Esophagus squamous epithelium (tissue), 5 donors: ENCODE measurements at regions not wholly inside any gene's neighbourhood (a gene's known extent, or its start where the extent isn't known, plus 50 kb on each side); places are given as distances from the start of the nearest gene placed in this dataset.

Experiments
- DNase-seq: peaks from one replicate; lab custom pipeline; 2025; lab: John Stamatoyannopoulos, UW
- H3K27ac ChIP-seq, 4 donors: fragments of 200-600 bp; sonication (generic); one replicate each; pipeline ENCODE4 v1.5.1; 2016 to 2019; ENCODE audit warnings: mild to moderate bottlenecking in 1 of 4
- H3K27me3 ChIP-seq, 4 donors: fragments of 200-600 bp; sonication (generic); 1 replicate in 3 of 4; 2 replicates in 1 of 4; pipeline versions ENCODE4 v1.5.1 to v1.6.0; 2017 to 2021; ENCODE audit warnings: antibody characterized with exemption in 1 of 4
- H3K36me3 ChIP-seq, 3 donors: fragments of 200-600 bp; sonication (generic); one replicate each; pipeline ENCODE4 v1.5.1; 2016 to 2019
- H3K4me1 ChIP-seq, 3 donors: fragments of 200-600 bp; sonication (generic); one replicate each; pipeline ENCODE4 v1.5.1; 2017 to 2019
- H3K4me3 ChIP-seq, 4 donors: fragments of 200-600 bp; sonication (generic); 1 replicate in 3 of 4; 2 replicates in 1 of 4; pipeline ENCODE4 v1.5.1; 2016 to 2019; ENCODE audit warnings: mild to moderate bottlenecking in 2 of 4, moderate library complexity in 1 of 4
- H3K9me3 ChIP-seq, 3 donors: fragments of 200-600 bp; sonication (generic); one replicate each; pipeline ENCODE4 v1.5.1; 2016 to 2019
- CTCF ChIP-seq, 6 experiments: fragments of 450-650 bp in 4 of 6; fragments of 200-600 bp in 2 of 6; sonication (generic) in 2 of 6; IDR thresholded peaks; one replicate each; pipeline ENCODE4 v1.5.1; 2016 to 2019; ENCODE audit warnings: antibody characterized with exemption in 6 of 6, mild to moderate bottlenecking in 4 of 6, moderate library complexity in 4 of 6
- POLR2A ChIP-seq, 4 donors: fragments of 450-650 bp; IDR thresholded peaks; one replicate each; pipeline ENCODE4 v1.6.1; 2017; ENCODE audit warnings: antibody characterized with exemption in 4 of 4, mild to moderate bottlenecking in 4 of 4, moderate library complexity in 3 of 4
- WGBS, 2 donors: methylation state at CpG; one replicate each; pipeline ENCODE4 v1.1.5; 2018; 5-methylcytosine and 5-hydroxymethylcytosine counted together
- intact Hi-C: fragments of 100-400 bp; cut with DNase I; formaldehyde crosslinking; loops from one replicate; pipeline ENCODE4 v1.15.0; 2022
- donor health status: DM: yes; HTN: yes; CAD: no.

- no peak for DNase-seq
- H3K9me3 ChIP-seq, result no peaks in the 10 kb centered on the region
- H3K4me1 ChIP-seq, result no peaks in the 10 kb centered on the region
- 92 to 93% methylated on average over 3 of the region's 3 CpGs for WGBS, 2 donors
- no peaks in the 10 kb centered on the region for H3K27me3 ChIP-seq
- no peak for TF ChIP-seq CTCF (IDR thresholded peaks at IDR 0.05)
- no peak for TF ChIP-seq POLR2A (IDR thresholded peaks at IDR 0.05)
- intact Hi-C loops, result no loop called here
- no peaks in the 10 kb centered on the region for H3K36me3 ChIP-seq
- H3K27ac ChIP-seq, result no peak overlapping the region
- H3K4me3 ChIP-seq, result no peak overlapping the region
Measured at GRCh38 chr21:15281714-15282113, 216.9 kb upstream of the NRIP1 start.

- no peaks in the 10 kb centered on the region for H3K4me1 ChIP-seq
- H3K27ac ChIP-seq, result no peak overlapping the region
- no peak for TF ChIP-seq CTCF (IDR thresholded peaks at IDR 0.05)
- TF ChIP-seq POLR2A (IDR thresholded peaks at IDR 0.05), result no peak
- H3K36me3 ChIP-seq, result no peaks in the 10 kb centered on the region
- H3K4me3 ChIP-seq, result no peak overlapping the region
- no peaks in the 10 kb centered on the region for H3K27me3 ChIP-seq
- H3K9me3 ChIP-seq, result no peaks in the 10 kb centered on the region
- DNase-seq, result no peak
- intact Hi-C loops, result no loop called here
- WGBS, 2 donors, result 41 to 48% methylated on average over 1 of the region's 1 CpG
Measured at GRCh38 chr21:15282665-15283064, 217.9 kb upstream of the NRIP1 start.

- no peaks in the 10 kb centered on the region for H3K4me1 ChIP-seq
- no peaks in the 10 kb centered on the region for H3K27me3 ChIP-seq
- TF ChIP-seq CTCF (IDR thresholded peaks at IDR 0.05) (no peak), POLR2A (IDR thresholded peaks at IDR 0.05) (no peak)
- no peak overlapping the region for H3K4me3 ChIP-seq
- DNase-seq, result no peak
- no peaks in the 10 kb centered on the region for H3K36me3 ChIP-seq
- no peaks in the 10 kb centered on the region for H3K9me3 ChIP-seq
- no peak overlapping the region for H3K27ac ChIP-seq
- intact Hi-C loops, result no loop called here
Measured at GRCh38 chr21:15283138-15283537, 218.3 kb upstream of the NRIP1 start.

GRCh38 chr21:15283789-15284188, 219.0 kb upstream of the NRIP1 start:
- H3K4me3 ChIP-seq, result no peak overlapping the region
- no peak for TF ChIP-seq POLR2A (IDR thresholded peaks at IDR 0.05)
- no peak for TF ChIP-seq CTCF (IDR thresholded peaks at IDR 0.05)
- H3K4me1 ChIP-seq, result no peaks in the 10 kb centered on the region
- intact Hi-C loops, result no loop called here
- no peak overlapping the region for H3K27ac ChIP-seq
- no peaks in the 10 kb centered on the region for H3K9me3 ChIP-seq
- DNase-seq, result no peak
- H3K36me3 ChIP-seq, result no peaks in the 10 kb centered on the region
- WGBS, 2 donors, result 66 to 67% methylated on average over 2 of the region's 2 CpGs
- no peaks in the 10 kb centered on the region for H3K27me3 ChIP-seq

GRCh38 chr21:15285556-15285955, 220.8 kb upstream of the NRIP1 start:
- Histone ChIP-seq H3K4me1 (peaks cover 0 to 4% (median 0%) of the 10 kb centered on the region in 3 donors), H3K4me3 (no peak overlapping the region), H3K9me3 (no peaks in the 10 kb centered on the region), H3K36me3 (no peaks in the 10 kb centered on the region), H3K27me3 (no peaks in the 10 kb centered on the region), H3K27ac (no peak overlapping the region)
- WGBS, 2 donors, result 85 to 88% methylated on average over 4 of the region's 4 CpGs
- intact Hi-C loops, result no loop called here
- TF ChIP-seq POLR2A (IDR thresholded peaks at IDR 0.05) (no peak), CTCF (IDR thresholded peaks at IDR 0.05) (no peak)
- DNase-seq, result no peak
